Choroid plexus epithelial cell (primary cell): ENCODE measurements at regions not wholly inside any gene's neighbourhood (a gene's known extent, or its start where the extent isn't known, plus 50 kb on each side); places are given as distances from the start of the nearest gene placed in this dataset.
A peak's percentile ranks its signal among the peaks of the same experiment; 100 is the strongest.
"Not testable (repeated sequence)": the region's sequence is repeated elsewhere in the genome, so short reads cannot be mapped to it uniquely, and the experiment has no call there.

Experiments
- DNase-seq: peaks from one replicate; pipeline ENCODE4 v3.0.0-alpha.2; 2010; ENCODE audit warnings: low read depth
- H3K4me3 ChIP-seq: 2 replicates; pipeline ENCODE4 v1.5.1; 2011; ENCODE audit warnings: low read depth, mild to moderate bottlenecking, control low read depth, low read length, moderate library complexity
- TF ChIP-seq, protein P1 (sequence below): conservative IDR thresholded peaks from 2 replicates; pipeline ENCODE4 v1.5.1; 2011; ENCODE audit warnings: low read depth, mild to moderate bottlenecking, control low read depth, inconsistent platforms, low read length, moderate library complexity

DNA sequence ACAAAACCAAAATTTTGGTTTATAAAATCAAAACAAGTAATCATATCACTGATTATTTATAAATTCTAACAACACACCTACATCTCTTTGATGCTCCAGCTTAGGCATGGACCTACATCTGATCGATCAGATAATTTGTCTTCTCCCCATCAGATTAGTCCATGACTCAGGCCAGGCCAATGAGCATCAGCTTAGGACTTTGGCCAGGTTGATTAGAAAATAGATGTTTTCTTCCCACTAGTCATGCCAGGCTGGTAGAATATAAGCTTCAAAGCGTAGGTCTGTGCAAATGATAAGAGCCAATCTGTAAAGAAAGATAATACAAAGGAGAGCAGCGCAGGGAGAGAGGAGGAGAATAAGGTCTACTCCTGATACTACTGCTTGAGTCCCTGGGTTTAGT is 1487.9 kb downstream of the FAM181B start:
- no peak for DNase-seq
- no peak overlapping the region for H3K4me3 ChIP-seq
- TF ChIP-seq, protein P1, sequence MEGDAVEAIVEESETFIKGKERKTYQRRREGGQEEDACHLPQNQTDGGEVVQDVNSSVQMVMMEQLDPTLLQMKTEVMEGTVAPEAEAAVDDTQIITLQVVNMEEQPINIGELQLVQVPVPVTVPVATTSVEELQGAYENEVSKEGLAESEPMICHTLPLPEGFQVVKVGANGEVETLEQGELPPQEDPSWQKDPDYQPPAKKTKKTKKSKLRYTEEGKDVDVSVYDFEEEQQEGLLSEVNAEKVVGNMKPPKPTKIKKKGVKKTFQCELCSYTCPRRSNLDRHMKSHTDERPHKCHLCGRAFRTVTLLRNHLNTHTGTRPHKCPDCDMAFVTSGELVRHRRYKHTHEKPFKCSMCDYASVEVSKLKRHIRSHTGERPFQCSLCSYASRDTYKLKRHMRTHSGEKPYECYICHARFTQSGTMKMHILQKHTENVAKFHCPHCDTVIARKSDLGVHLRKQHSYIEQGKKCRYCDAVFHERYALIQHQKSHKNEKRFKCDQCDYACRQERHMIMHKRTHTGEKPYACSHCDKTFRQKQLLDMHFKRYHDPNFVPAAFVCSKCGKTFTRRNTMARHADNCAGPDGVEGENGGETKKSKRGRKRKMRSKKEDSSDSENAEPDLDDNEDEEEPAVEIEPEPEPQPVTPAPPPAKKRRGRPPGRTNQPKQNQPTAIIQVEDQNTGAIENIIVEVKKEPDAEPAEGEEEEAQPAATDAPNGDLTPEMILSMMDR = no peak

DNA sequence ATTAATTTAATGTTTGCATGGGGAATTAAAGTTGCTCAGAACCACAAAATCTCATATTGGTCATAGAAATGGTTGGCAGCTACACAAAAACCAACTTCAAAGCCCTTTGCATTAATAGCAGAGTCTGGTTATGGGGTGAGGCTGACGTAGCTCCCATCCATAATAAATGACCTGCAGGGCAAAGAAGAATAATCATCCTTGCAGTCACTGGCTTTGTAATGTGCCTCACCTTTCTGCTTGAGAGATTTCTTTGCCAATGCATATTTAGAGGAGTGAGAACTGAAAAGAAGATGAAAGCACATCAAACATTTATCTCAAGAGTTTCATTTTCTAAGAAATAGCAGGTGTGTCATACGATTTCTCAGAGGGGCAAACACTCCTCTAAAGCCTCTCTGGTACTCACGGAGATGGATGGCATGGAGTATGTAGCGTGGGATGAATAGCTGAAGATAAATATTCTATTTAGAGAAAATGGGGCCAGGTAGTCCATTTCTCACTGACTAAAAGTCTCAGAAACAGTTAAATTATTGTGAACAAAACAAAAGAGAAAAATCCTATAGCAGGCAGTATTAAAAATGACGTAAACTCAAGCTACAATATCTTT is 1491.9 kb downstream of the FAM181B start:
- H3K4me3 ChIP-seq = no peak overlapping the region
- TF ChIP-seq, protein P1 = no peak
- DNase-seq = no peak

DNA sequence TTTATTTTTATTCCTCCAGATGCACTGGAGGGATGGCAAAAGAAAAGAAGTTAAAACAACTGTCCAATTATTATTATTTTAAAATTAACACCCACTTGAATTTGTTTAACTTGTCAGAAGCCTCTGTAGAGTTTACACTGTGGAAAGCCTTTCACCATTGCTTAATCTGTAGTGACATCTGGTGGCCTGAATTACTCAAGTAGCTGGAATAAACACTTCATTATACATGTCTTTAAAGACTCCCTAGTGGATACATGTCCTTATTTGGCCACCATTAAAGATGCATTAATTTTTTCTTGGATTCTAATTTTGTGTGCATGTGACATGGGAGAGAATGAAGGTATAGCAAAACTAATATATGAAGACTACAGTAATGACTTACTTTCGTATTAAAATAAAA is 1496.5 kb downstream of the FAM181B start:
- H3K4me3 ChIP-seq = no peak overlapping the region
- DNase-seq = peak; percentile 87
- TF ChIP-seq, protein P1 = peak; percentile 65

DNA sequence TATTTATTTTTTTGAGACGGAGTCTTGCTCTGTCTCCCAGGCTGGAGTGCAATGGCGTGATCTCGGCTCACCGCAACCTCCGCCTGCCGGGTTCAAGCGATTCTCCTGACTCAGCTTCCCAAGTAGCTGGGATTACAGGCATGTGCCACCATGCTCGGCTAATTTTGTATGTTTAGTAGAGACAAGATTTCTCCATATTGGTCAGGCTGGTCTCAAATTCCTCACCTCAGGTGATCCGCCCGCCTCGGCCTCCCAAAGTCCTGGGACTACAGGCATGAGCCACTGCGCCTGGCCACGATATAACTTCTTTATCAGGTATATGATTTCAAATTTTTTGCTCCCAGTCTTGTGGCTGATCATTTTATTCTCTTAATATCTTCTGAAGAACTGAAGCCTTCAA is 1506.3 kb downstream of the FAM181B start:
- DNase-seq, H3K4me3 ChIP-seq: not testable (repeated sequence)

DNA sequence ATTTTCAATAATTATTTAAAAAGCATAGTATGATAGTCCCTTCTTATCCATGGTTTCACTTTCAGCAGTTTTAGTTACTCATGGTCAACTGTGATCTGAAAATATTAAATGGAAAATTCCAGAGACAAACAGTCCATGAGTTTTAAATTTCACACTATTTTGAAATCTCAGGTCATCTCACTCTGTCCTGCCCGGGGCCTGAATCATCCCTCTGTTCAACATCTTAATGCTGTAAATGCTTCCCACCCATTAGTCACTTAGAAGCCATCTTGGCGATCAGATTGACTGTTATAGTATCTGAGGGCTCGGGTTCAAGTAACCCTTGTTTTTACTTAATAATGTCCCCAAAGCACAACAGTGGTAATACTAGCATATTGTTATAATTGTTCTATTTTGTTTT is 1509.3 kb downstream of the FAM181B start:
- H3K4me3 ChIP-seq = no peak overlapping the region
- TF ChIP-seq, protein P1 = no peak
- DNase-seq = peak; percentile 89

DNA sequence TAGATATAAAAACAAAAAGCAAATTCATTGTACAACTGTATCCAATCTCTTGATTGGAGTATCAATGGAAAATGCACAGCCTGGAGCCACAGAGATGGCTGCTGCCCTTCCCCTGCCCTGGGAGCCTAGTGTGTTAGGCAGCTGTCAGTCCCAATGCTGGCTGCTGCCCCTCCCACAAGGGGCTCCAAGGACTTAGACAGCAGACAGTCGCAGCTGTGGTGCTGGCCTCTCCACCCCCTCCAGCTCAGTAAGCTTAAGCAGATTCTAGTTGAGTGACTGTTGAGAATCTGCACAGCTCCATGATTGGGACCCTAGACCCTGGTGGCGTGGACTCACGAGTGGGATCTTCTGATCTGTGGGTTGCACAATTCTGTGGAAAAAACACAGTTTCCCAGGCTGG is 1511.2 kb downstream of the FAM181B start:
- TF ChIP-seq, protein P1 = no peak
- no peak for DNase-seq
- no peak overlapping the region for H3K4me3 ChIP-seq

DNA sequence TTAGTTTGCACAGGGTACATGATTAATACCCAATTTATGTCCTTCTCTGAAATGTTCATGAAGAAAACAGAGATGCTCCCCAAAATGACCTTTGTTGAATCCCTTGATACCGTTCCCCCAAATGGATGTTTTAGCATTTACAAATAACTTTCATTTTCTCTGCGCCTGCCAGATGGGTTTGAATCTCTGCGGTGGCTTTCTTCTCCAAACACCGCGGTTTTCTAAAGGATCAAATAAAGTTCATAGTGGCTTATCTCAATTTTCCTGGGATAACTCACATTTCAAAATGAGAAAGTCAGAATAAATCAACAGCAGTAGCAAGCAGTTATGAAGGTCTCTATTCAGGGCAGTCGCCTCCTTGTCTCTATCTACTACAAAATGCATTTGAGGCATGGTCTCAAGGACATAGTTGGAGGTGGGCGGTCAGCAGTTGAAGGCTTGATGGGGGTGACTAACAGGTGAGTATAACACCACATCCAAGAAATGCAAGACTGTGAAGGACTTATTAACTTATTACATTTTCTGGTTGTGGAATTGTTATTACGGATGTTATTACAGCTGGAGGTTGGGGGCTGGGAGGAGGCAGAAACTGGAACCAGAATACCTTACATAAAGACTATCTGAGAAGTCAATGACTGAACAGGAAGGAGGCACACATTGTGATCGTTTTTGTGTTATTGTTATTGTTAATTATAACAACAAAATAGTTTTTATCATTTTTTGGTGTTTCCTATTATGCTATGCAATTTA is 1513.3 kb downstream of the FAM181B start:
- peak overlapping the region; percentile 49 for H3K4me3 ChIP-seq
- TF ChIP-seq, protein P1 = no peak
- DNase-seq = peak; percentile 55
